Glomerular visceral epithelial cell (primary cell): ENCODE measurements at regions not wholly inside any gene's neighbourhood (a gene's known extent, or its start where the extent isn't known, plus 50 kb on each side); places are given as distances from the start of the nearest gene placed in this dataset.
"Not testable (repeated sequence)": the region's sequence is repeated elsewhere in the genome, so short reads cannot be mapped to it uniquely, and the experiment has no call there.

ENCODE experiments used
- DNase-seq: peaks from one replicate; pipeline ENCODE4 v3.0.0-alpha.2; 2016; ENCODE audit errors: extremely low spot score

- no peak for DNase-seq
Measured at GRCh38 chr4:18105030-18106011, 83.8 kb upstream of the LCORL start.

- DNase-seq = no peak
Measured at GRCh38 chr4:18103876-18104605, 82.5 kb upstream of the LCORL start.

- DNase-seq = no peak
Measured at GRCh38 chr4:18100657-18101056, 79.1 kb upstream of the LCORL start.

GRCh38 chr4:18090447-18090846 lies 68.9 kb upstream of the LCORL start:
- DNase-seq = not testable (repeated sequence)

- DNase-seq = no peak
Measured at GRCh38 chr4:18082236-18082635, 60.7 kb upstream of the LCORL start.

DNA sequence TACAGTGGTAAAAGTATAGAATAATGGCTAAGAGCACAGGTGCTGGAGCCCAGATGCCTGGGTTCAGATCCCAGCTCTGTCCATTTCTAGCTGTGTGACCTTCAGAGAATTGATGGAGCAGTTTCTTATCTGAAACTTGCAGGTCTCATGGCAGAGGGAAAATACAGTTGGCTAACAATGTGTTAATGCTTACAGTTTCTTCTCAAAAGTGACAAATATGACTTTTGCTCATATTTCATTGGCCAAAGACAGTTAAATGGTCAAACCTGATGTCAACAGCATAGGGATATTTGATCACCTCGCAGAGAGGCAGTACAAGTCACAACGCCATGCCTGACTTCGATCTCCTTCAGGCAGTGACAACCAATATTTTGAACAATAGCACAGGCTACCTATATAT lies 60.2 kb upstream of the LCORL start:
- no peak for DNase-seq

DNA sequence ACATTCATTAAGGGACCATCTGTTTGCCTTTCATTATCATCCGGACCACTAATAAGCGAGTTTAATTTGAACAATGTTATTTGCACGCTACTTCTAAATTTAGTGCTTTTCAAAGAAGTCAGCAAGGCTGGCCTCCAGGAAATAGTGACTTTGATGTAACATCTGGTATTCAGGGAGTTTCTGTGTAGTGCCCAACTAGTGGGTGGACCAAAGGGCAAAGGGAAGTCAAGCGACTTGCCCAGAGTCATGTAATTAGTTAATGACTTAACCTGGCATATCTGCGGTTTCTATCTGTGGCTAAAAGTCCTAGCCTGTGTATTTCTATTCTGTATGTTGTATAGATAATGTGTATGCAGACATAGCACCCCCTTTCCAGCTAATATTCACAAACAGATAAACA lies 56.3 kb upstream of the LCORL start:
- DNase-seq = no peak

GRCh38 chr4:18075823-18076433 lies 54.4 kb upstream of the LCORL start:
- no peak for DNase-seq

DNA sequence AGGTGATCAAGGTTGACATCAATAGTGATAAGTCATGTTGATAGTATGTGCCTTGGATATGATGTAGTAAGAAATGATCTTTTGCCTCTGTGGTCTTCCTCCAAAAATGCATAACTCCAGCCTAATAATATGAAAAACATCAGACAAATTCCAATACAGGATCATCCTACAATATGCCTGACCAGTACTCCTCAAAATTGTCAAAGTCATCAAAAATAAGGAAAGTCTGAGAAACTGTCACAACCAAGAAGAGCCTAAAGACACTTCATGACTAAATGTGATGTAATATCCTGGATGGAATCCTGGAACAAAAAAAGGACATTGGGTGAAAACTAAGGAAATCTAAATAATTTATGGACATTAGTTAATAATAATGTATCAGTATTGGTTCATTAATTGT lies 50.3 kb upstream of the LCORL start:
- no peak for DNase-seq
